Fibroblast of lung (primary cell): ENCODE measurements at regions not wholly inside any gene's neighbourhood (a gene's known extent, or its start where the extent isn't known, plus 50 kb on each side); places are given as distances from the start of the nearest gene placed in this dataset.

Experiments
- CTCF ChIP-seq, 2 donors: IDR thresholded peaks in 1 of 2; conservative IDR thresholded peaks in 1 of 2; 1 replicate in 1 of 2; 2 replicates in 1 of 2; pipeline ENCODE4 v1.5.1; 2011 to 2012; ENCODE audit warnings: low read length in 2 of 2, control low read depth in 1 of 2, inconsistent platforms in 1 of 2, low read depth in 1 of 2, mild to moderate bottlenecking in 1 of 2
- EZH2 ChIP-seq: IDR thresholded peaks from 2 replicates; pipeline ENCODE4 v1.5.1; 2012; ENCODE audit warnings: low read length, control low read depth, mild to moderate bottlenecking; ENCODE audit errors: missing control alignments

- TF ChIP-seq EZH2 (no peak), CTCF (conservative IDR thresholded peaks at IDR 0.05 in 1 of 2, IDR thresholded peaks at IDR 0.05 in 1 of 2; ENCODE audit: low read depth in 1 of 2, low read length in 2 of 2) (no peak)
These were observed 212.2 kb upstream of the GPR149 start for GRCh38 chr3:154642145-154642544.
